ENCODE measurements at regions not wholly inside any gene's neighbourhood (a gene's known extent, or its start where the extent isn't known, plus 50 kb on each side); places are given as distances from the start of the nearest gene placed in this dataset.

DNA sequence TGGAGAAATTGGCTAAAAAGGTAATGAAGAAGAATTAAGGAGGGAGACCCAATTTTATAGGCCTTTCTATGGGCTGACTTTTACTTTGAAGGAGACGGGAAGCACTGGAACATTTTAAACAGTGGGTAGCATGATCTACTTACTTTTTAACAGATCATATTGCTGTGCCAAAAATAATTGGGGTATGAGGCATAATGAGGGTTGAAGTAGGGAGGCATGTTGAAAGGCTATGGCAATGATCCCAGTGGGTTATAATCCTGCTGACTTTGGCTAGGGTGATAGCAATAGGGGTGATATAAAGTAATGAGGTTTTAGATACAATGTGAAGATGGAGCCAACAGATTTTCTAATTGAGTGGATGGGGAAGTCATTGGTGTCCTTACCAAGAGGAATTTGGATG, 73.2 kb downstream of the GPR37 start:
- H3K4me3 ChIP-seq (ENCODE audit: low read depth, low read length): no peak overlapping the region
- no peak overlapping the region for H3K27ac ChIP-seq (ENCODE audit: low read depth, low read length)
- no peaks in the 10 kb centered on the region for H3K36me3 ChIP-seq (ENCODE audit: insufficient read depth, low read length)
- no peaks in the 10 kb centered on the region for H3K79me2 ChIP-seq (ENCODE audit: control insufficient read depth, insufficient read depth, low read length, unreplicated experiment)
- H3K27me3 ChIP-seq (ENCODE audit: insufficient read depth, low read length): no peaks in the 10 kb centered on the region
- no peak overlapping the region for H2AFZ ChIP-seq (ENCODE audit: low read length, unreplicated experiment)
- no peaks in the 10 kb centered on the region for H3K4me1 ChIP-seq (ENCODE audit: control insufficient read depth, insufficient read depth, low read length, unreplicated experiment)

DNA sequence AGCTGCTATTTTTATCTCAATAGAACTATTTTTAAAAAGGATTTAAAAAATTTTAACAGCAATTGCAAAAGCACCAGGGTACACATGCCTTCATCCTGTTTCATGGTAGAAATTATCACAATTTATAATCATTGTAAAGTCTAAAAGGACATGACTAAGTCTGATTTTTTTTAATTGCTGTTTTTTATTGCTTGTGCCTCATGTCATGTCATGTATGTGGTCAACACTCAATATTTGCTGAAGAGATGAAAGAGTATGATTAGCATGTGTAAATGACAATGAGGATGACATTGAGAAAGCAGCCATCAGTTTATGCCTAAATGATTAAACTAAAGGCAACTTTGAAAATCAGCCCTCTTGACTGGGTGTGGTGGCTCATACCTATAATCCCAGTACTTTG, 74.8 kb downstream of the GPR37 start:
- Histone ChIP-seq H3K4me3 (ENCODE audit: low read depth, low read length) (no peak overlapping the region), H3K27me3 (ENCODE audit: insufficient read depth, low read length) (no peaks in the 10 kb centered on the region), H3K4me1 (ENCODE audit: control insufficient read depth, insufficient read depth, low read length, unreplicated experiment) (no peaks in the 10 kb centered on the region), H3K79me2 (ENCODE audit: control insufficient read depth, insufficient read depth, low read length, unreplicated experiment) (no peaks in the 10 kb centered on the region), H3K27ac (ENCODE audit: low read depth, low read length) (no peak overlapping the region), H3K36me3 (ENCODE audit: insufficient read depth, low read length) (no peaks in the 10 kb centered on the region), H2AFZ (ENCODE audit: low read length, unreplicated experiment) (no peak overlapping the region)

DNA sequence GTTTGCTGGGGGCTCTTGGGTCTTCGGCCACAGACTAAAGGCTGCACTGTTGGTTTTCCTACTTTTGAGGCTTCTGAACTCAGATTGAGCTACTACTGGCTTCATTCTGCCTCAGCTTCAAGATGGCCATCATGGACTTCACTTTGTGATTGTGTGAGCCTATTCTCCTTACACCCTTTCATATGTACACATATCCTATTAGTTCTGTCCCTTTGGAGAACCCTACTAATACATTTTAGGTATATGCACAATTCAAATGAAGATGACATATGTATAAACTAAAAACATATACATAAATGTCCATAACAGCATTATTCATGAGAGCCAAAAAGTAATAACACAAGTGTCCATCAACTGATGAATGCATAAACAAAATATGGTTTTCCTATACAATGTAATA, 75.7 kb downstream of the GPR37 start:
- Histone ChIP-seq H3K27ac (ENCODE audit: low read depth, low read length) (no peak overlapping the region), H3K36me3 (ENCODE audit: insufficient read depth, low read length) (no peaks in the 10 kb centered on the region), H3K4me3 (ENCODE audit: low read depth, low read length) (no peak overlapping the region), H3K27me3 (ENCODE audit: insufficient read depth, low read length) (no peaks in the 10 kb centered on the region), H2AFZ (ENCODE audit: low read length, unreplicated experiment) (no peak overlapping the region), H3K4me1 (ENCODE audit: control insufficient read depth, insufficient read depth, low read length, unreplicated experiment) (no peaks in the 10 kb centered on the region), H3K79me2 (ENCODE audit: control insufficient read depth, insufficient read depth, low read length, unreplicated experiment) (no peaks in the 10 kb centered on the region)

DNA sequence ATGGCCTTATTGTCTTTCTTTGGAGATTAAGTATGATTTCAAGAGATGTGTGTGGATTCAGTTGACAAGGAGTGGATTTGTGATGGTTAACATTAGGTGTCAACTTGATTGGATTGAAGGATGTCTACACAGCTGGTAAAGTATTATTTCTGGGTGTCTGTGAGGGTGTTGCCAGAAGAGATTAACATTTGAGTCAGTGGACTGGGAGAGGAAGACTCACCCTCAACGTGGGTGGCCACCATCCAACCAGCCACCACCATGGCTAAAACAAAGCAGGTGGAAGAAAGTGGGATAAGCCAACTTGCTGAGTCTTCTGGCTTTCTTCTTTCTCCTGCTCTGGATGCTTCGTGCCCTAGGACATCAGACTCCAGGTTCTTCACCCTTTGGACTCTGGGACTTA, 76.1 kb downstream of the GPR37 start:
- H3K36me3 ChIP-seq (ENCODE audit: insufficient read depth, low read length): no peaks in the 10 kb centered on the region
- no peak overlapping the region for H3K27ac ChIP-seq (ENCODE audit: low read depth, low read length)
- no peaks in the 10 kb centered on the region for H3K79me2 ChIP-seq (ENCODE audit: control insufficient read depth, insufficient read depth, low read length, unreplicated experiment)
- no peaks in the 10 kb centered on the region for H3K27me3 ChIP-seq (ENCODE audit: insufficient read depth, low read length)
- H3K4me1 ChIP-seq (ENCODE audit: control insufficient read depth, insufficient read depth, low read length, unreplicated experiment): no peaks in the 10 kb centered on the region
- H3K4me3 ChIP-seq (ENCODE audit: low read depth, low read length): no peak overlapping the region
- no peak overlapping the region for H2AFZ ChIP-seq (ENCODE audit: low read length, unreplicated experiment)

DNA sequence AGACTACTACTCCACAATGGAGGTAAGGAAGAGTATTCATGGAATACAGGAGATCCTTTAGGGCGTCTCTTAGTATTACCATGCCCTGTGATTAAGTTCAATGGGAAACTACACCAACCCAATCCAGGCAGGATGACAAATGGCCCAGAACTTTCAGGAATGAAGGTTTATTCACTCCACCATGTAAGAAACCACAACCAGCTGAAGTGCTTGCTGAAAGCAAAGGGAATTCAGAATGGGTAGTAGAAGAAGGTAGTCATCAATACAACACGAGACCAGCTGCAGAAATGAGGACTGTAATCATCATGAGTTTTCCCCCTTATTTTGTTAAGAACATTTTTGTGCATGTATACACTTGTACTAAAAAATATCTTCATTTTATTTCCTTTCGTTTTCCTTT, 76.6 kb downstream of the GPR37 start:
- no peak overlapping the region for H3K4me3 ChIP-seq (ENCODE audit: low read depth, low read length)
- H3K79me2 ChIP-seq (ENCODE audit: control insufficient read depth, insufficient read depth, low read length, unreplicated experiment): no peaks in the 10 kb centered on the region
- no peaks in the 10 kb centered on the region for H3K36me3 ChIP-seq (ENCODE audit: insufficient read depth, low read length)
- no peaks in the 10 kb centered on the region for H3K4me1 ChIP-seq (ENCODE audit: control insufficient read depth, insufficient read depth, low read length, unreplicated experiment)
- no peak overlapping the region for H3K27ac ChIP-seq (ENCODE audit: low read depth, low read length)
- H3K27me3 ChIP-seq (ENCODE audit: insufficient read depth, low read length): no peaks in the 10 kb centered on the region
- H2AFZ ChIP-seq (ENCODE audit: low read length, unreplicated experiment): no peak overlapping the region

DNA sequence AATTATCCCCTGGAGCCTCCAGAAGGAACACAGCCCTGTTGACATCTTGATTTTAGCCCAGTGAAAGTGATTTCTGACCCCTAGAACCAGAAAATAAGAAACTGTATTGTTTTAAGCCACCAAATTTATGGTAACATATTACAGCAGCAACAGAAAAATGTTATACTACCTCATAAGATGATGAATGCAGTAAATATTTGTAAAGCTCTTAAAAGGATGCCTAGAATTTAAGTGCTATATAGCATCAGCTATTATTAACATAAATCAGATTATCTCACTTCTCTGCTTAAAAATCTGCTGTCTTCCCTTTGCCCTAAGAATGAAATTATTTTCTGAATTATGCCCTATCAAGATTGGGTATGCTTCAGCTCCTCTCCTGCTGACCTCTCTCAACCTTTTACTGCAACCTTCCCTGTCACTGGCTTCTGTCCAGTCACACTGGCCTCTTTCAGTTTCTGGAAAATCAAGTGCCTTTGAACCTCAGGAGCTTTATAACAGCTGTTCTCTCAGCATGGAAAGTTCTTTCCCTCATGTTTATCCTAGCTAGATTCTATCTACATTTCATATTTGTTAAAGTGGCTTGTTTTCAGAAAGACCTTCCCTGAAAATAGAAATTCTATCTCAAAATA, 78.9 kb downstream of the GPR37 start:
- Histone ChIP-seq H3K79me2 (ENCODE audit: control insufficient read depth, insufficient read depth, low read length, unreplicated experiment) (no peaks in the 10 kb centered on the region), H3K27me3 (ENCODE audit: insufficient read depth, low read length) (no peaks in the 10 kb centered on the region), H2AFZ (ENCODE audit: low read length, unreplicated experiment) (no peak overlapping the region), H3K27ac (ENCODE audit: low read depth, low read length) (no peak overlapping the region), H3K36me3 (ENCODE audit: insufficient read depth, low read length) (no peaks in the 10 kb centered on the region), H3K4me1 (ENCODE audit: control insufficient read depth, insufficient read depth, low read length, unreplicated experiment) (no peaks in the 10 kb centered on the region), H3K4me3 (ENCODE audit: low read depth, low read length) (no peak overlapping the region)

DNA sequence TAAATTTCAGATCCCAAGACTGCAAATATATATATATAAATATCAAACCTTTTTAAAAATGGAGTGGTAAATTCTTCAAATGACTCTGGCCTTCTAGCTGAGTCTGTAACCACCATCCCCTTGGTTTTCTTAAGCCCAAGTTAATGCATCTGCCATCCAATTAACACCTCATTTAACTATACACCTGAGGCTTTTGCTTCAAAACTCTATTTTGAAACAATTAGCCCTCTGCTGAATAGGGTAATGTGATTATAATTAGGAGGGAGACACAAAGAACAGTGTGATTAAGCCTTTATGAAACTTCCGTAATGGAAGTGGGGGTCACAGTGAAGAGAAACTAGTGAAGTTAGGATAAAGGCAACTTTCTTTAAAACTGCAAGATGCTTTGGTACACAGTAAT, 83.6 kb downstream of the GPR37 start:
- Histone ChIP-seq H3K79me2 (ENCODE audit: control insufficient read depth, insufficient read depth, low read length, unreplicated experiment) (no peaks in the 10 kb centered on the region), H3K27me3 (ENCODE audit: insufficient read depth, low read length) (no peaks in the 10 kb centered on the region), H3K4me1 (ENCODE audit: control insufficient read depth, insufficient read depth, low read length, unreplicated experiment) (no peaks in the 10 kb centered on the region)

DNA sequence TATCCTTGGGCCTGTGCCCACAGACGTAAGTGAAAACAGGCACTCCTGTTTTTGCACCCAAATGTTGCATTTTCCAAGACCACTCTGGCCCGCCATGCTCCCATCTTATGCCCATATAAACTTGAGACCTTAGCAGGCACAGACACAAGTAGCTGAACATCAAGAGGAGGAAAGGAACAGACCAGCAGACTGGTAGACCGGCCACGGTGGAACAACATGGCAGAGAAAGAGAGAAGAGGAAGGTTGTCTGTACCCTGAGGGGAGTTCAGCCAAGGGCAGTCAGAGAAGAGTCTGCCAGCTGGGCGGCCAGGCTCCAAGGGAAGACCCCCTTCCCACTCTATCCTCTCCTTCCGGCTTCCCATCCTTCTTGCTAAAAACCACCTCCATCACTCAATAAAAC, 85.3 kb downstream of the GPR37 start:
- Histone ChIP-seq H3K4me3 (ENCODE audit: low read depth, low read length) (no peak overlapping the region), H3K79me2 (ENCODE audit: control insufficient read depth, insufficient read depth, low read length, unreplicated experiment) (no peaks in the 10 kb centered on the region), H2AFZ (ENCODE audit: low read length, unreplicated experiment) (no peak overlapping the region), H3K4me1 (ENCODE audit: control insufficient read depth, insufficient read depth, low read length, unreplicated experiment) (no peaks in the 10 kb centered on the region), H3K27ac (ENCODE audit: low read depth, low read length) (no peak overlapping the region), H3K27me3 (ENCODE audit: insufficient read depth, low read length) (no peaks in the 10 kb centered on the region), H3K36me3 (ENCODE audit: insufficient read depth, low read length) (no peaks in the 10 kb centered on the region)

More for the DNA sequence above, 83.6 kb downstream of the GPR37 start:
- Histone ChIP-seq H3K36me3 (ENCODE audit: insufficient read depth, low read length) (no peaks in the 10 kb centered on the region), H3K27ac (ENCODE audit: low read depth, low read length) (no peak overlapping the region), H2AFZ (ENCODE audit: low read length, unreplicated experiment) (no peak overlapping the region), H3K4me3 (ENCODE audit: low read depth, low read length) (no peak overlapping the region)

DNA sequence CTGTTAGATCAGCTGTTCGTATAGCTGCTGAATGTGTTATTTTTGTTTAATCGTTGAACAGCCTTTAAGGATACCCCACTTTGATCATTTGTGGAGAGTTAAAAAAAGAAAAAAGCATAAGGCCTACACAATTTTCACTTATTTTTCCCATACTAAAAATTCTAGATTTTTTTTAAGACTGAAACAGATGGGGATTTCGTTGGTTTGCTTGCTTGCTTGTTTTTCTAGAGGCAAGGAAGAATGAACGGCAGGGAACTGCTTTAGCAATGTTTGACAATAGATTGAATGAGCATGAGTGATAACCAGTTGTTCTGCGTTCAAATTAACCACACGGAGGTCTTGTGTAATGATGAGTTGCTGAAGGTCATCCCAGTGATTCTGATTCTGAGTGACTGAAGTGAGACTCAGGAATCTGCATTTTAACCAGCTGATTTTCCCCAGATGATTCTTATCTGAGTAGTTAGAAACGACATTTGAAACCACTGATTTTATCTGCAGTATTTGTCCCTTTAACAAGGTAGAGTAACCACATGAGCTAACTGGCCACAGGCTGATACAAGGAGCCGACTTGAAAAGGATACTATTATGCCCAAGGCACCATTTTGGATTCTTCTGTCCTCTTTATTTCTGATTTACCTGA, 85.9 kb downstream of the GPR37 start:
- no peaks in the 10 kb centered on the region for H3K27me3 ChIP-seq (ENCODE audit: insufficient read depth, low read length)
- H3K27ac ChIP-seq (ENCODE audit: low read depth, low read length): no peak overlapping the region
- no peaks in the 10 kb centered on the region for H3K79me2 ChIP-seq (ENCODE audit: control insufficient read depth, insufficient read depth, low read length, unreplicated experiment)
- H3K4me1 ChIP-seq (ENCODE audit: control insufficient read depth, insufficient read depth, low read length, unreplicated experiment): no peaks in the 10 kb centered on the region
- no peak overlapping the region for H3K4me3 ChIP-seq (ENCODE audit: low read depth, low read length)
- H2AFZ ChIP-seq (ENCODE audit: low read length, unreplicated experiment): no peak overlapping the region
- no peaks in the 10 kb centered on the region for H3K36me3 ChIP-seq (ENCODE audit: insufficient read depth, low read length)

DNA sequence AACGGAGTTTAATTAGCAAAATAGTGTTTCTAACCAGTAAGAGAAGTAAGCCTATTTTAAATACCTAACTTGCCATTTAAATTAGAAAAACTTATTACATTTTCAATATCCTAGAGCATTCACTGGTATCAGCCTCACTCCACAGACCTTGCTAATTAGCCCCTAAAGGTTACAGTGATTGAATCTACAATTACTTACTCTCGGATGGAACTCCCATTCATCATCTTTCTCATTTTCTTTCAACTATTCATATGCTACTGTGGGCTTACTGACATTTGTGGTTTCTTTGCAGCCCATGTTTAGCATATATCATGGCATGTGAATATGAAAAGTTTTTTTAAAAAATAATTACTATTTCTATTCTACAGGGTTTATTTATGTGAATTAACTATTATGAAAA, 86.4 kb downstream of the GPR37 start:
- Histone ChIP-seq H3K79me2 (ENCODE audit: control insufficient read depth, insufficient read depth, low read length, unreplicated experiment) (no peaks in the 10 kb centered on the region), H3K4me3 (ENCODE audit: low read depth, low read length) (no peak overlapping the region), H3K36me3 (ENCODE audit: insufficient read depth, low read length) (no peaks in the 10 kb centered on the region), H3K27me3 (ENCODE audit: insufficient read depth, low read length) (no peaks in the 10 kb centered on the region), H3K4me1 (ENCODE audit: control insufficient read depth, insufficient read depth, low read length, unreplicated experiment) (no peaks in the 10 kb centered on the region), H2AFZ (ENCODE audit: low read length, unreplicated experiment) (no peak overlapping the region), H3K27ac (ENCODE audit: low read depth, low read length) (no peak overlapping the region)

DNA sequence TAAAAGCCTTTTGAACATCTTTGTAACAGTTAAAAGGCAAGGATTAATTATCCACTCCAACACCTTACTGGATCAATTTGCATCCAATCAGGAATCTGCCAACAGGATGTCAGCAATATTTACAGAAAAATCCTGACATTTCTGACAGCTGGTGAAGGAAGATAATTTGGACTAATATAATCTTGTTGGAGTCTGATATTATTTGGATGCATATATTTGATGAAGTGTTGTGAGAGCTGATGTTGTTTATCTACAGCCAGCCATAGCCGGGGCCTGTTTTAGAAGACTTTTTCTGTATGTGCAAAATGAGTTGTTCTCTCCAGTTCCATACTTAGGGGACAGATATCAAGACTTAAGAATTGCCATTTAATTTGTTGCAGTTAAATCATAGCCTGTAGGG, 91.1 kb downstream of the GPR37 start:
- no peak overlapping the region for H2AFZ ChIP-seq (ENCODE audit: low read length, unreplicated experiment)
- no peaks in the 10 kb centered on the region for H3K36me3 ChIP-seq (ENCODE audit: insufficient read depth, low read length)
- no peak overlapping the region for H3K4me3 ChIP-seq (ENCODE audit: low read depth, low read length)
- H3K79me2 ChIP-seq (ENCODE audit: control insufficient read depth, insufficient read depth, low read length, unreplicated experiment): no peaks in the 10 kb centered on the region
- no peaks in the 10 kb centered on the region for H3K27me3 ChIP-seq (ENCODE audit: insufficient read depth, low read length)
- H3K27ac ChIP-seq (ENCODE audit: low read depth, low read length): no peak overlapping the region
- H3K4me1 ChIP-seq (ENCODE audit: control insufficient read depth, insufficient read depth, low read length, unreplicated experiment): no peaks in the 10 kb centered on the region
